GM12892 (cell line): ENCODE measurements at regions not wholly inside any gene's neighbourhood (a gene's known extent, or its start where the extent isn't known, plus 50 kb on each side); places are given as distances from the start of the nearest gene placed in this dataset.

Experiments used
- POLR2A ChIP-seq: IDR thresholded peaks from 2 replicates; pipeline ENCODE4 v1.6.1; 2011; ENCODE audit warnings: low read depth, low read length, control low read depth
- POLR2AphosphoS5 ChIP-seq: IDR thresholded peaks from 2 replicates; pipeline ENCODE4 v1.6.1; 2011; ENCODE audit warnings: low read depth, low read length, control low read depth

GRCh38 chr4:57640391-57641100, 530.4 kb upstream of the IGFBP7 start:
- TF ChIP-seq POLR2A (no peak), POLR2AphosphoS5 (no peak)
